Natural killer cell (primary cell): ENCODE measurements at regions not wholly inside any gene's neighbourhood (a gene's known extent, or its start where the extent isn't known, plus 50 kb on each side); places are given as distances from the start of the nearest gene placed in this dataset.

Experiments used
- ATAC-seq, 3 donors: fragments of 150-1000 bp in 2 of 3; fragments of 200-7000 bp in 1 of 3; cut with Tn5 transposase; 1 replicate in 1 of 3; 2 replicates in 2 of 3; pipeline ENCODE4 v1.10.0; 2021; ENCODE audit warnings: mild to moderate bottlenecking in 2 of 3, moderate library complexity in 2 of 3
- DNase-seq, 2 donors: peaks; one replicate each; pipeline versions ENCODE4 v3.0.0 to v3.0.0-alpha.2; 2013 to 2021; ENCODE audit warnings: mixed read lengths in 1 of 2
- H3K27ac ChIP-seq: one replicate; pipeline ENCODE4 v1.5.1; 2013; ENCODE audit warnings: mild to moderate bottlenecking, low read length
- H3K27me3 ChIP-seq: one replicate; pipeline ENCODE4 v1.6.1; 2013; ENCODE audit warnings: low read length; ENCODE audit not compliant: control insufficient read depth, insufficient read depth
- H3K36me3 ChIP-seq: one replicate; pipeline ENCODE4 v1.6.1; 2013; ENCODE audit warnings: low read length; ENCODE audit not compliant: control insufficient read depth, insufficient read depth
- H3K4me1 ChIP-seq: one replicate; pipeline ENCODE4 v1.6.1; 2013; ENCODE audit warnings: low read length; ENCODE audit not compliant: control insufficient read depth, insufficient read depth
- H3K4me3 ChIP-seq: one replicate; pipeline ENCODE4 v1.5.1; 2013; ENCODE audit warnings: low read length
- H3K9me3 ChIP-seq: one replicate; pipeline ENCODE4 v1.6.1; 2013; ENCODE audit warnings: low read length; ENCODE audit not compliant: control insufficient read depth, insufficient read depth
- H3K27ac Mint-ChIP-seq, 2 donors: one replicate each; pipeline ENCODE4 v1.8.0; 2022; ENCODE audit warnings: mild to moderate bottlenecking in 2 of 2, mixed read lengths in 2 of 2, moderate library complexity in 1 of 2
- H3K27me3 Mint-ChIP-seq, 2 donors: one replicate each; pipeline ENCODE4 v1.8.0; 2022; ENCODE audit warnings: low read depth in 2 of 2, mixed read lengths in 2 of 2
- H3K36me3 Mint-ChIP-seq: one replicate; pipeline ENCODE4 v1.8.0; 2022; ENCODE audit warnings: mixed read lengths
- H3K4me1 Mint-ChIP-seq, 2 donors: one replicate each; pipeline ENCODE4 v1.8.0; 2022; ENCODE audit warnings: mixed read lengths in 2 of 2
- H3K4me3 Mint-ChIP-seq: one replicate; pipeline ENCODE4 v1.8.0; 2022; ENCODE audit warnings: mild to moderate bottlenecking, moderate library complexity, mixed read lengths
- H3K9me3 Mint-ChIP-seq, 2 donors: one replicate each; pipeline ENCODE4 v1.8.0; 2022; ENCODE audit warnings: mixed read lengths in 2 of 2
- WGBS: methylation state at CpG from one replicate; pipeline ENCODE4 v1.1.7; 2013; ENCODE audit warnings: missing lambda C conversion rate; ENCODE audit not compliant: insufficient coverage; 5-methylcytosine and 5-hydroxymethylcytosine counted together
- intact Hi-C: fragments of 100-400 bp; cut with micrococcal nuclease; formaldehyde crosslinking; loops from one replicate; pipeline ENCODE4 v1.14.2; 2022
- TF ChIP-seq, protein P1 (sequence below): fragments of 200-600 bp; IDR thresholded peaks from one replicate; pipeline ENCODE4 v1.8.0; 2022; ENCODE audit warnings: antibody characterized with exemption

DNA sequence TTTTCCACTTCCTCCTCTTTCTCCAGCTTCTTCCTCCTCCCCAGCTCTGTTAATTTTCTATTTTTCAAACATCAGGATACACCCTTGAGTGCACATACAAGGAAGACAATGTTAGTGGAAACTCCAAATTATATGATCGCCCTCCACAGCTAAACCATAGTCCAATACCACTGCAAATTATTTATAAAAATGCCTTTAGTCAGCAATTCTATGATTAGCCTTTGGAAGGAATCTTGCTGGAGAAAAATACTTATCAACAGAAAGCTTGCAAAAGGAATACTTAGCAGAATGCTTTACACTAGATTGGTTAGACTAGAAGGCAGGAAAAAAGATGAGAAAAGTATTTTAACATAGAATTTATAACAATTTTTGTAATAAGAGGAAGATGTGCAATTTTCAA is 178.9 kb downstream of the FAM124B start:
- H3K27me3 Mint-ChIP-seq: peaks cover 21 to 36% of the 10 kb centered on the region in 2 donors
- Histone ChIP-seq H3K27me3 (no peaks in the 10 kb centered on the region), H3K36me3 (no peaks in the 10 kb centered on the region), H3K4me3 (no peak overlapping the region), H3K9me3 (no peaks in the 10 kb centered on the region), H3K4me1 (no peaks in the 10 kb centered on the region), H3K27ac (no peak overlapping the region)
- no peaks in the 10 kb centered on the region for H3K4me1 Mint-ChIP-seq
- H3K27ac Mint-ChIP-seq: no peak overlapping the region
- ATAC-seq: no peak
- no peaks in the 10 kb centered on the region for H3K36me3 Mint-ChIP-seq
- H3K4me3 Mint-ChIP-seq: no peak overlapping the region
- DNase-seq: no peak
- no CpG with 5 or more reads among the region's 1 CpG for WGBS
- no peaks in the 10 kb centered on the region for H3K9me3 Mint-ChIP-seq
- TF ChIP-seq, protein P1, sequence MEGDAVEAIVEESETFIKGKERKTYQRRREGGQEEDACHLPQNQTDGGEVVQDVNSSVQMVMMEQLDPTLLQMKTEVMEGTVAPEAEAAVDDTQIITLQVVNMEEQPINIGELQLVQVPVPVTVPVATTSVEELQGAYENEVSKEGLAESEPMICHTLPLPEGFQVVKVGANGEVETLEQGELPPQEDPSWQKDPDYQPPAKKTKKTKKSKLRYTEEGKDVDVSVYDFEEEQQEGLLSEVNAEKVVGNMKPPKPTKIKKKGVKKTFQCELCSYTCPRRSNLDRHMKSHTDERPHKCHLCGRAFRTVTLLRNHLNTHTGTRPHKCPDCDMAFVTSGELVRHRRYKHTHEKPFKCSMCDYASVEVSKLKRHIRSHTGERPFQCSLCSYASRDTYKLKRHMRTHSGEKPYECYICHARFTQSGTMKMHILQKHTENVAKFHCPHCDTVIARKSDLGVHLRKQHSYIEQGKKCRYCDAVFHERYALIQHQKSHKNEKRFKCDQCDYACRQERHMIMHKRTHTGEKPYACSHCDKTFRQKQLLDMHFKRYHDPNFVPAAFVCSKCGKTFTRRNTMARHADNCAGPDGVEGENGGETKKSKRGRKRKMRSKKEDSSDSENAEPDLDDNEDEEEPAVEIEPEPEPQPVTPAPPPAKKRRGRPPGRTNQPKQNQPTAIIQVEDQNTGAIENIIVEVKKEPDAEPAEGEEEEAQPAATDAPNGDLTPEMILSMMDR: no peak
- intact Hi-C loops: no loop called here

DNA sequence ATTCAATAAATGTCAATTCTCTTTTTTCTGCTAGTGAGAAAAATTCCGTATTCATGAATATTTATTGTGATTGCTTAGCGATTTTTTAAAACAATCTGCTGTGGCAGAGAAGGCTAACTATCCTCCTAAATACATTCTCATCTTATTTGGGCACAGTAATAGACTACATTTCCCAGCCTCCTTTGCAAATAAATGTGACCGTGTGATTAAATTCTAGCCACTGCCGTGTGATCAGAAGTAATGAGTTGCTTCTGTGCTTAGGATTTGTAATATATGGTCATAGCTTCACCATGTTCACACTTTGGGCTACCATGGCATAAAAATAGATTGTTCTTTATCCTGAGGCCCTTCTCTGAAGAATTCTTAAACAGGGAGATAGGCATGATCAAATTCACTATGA is 179.6 kb downstream of the FAM124B start:
- Mint-ChIP-seq H3K27ac (no peak overlapping the region), H3K4me1 (no peaks in the 10 kb centered on the region), H3K27me3 (peaks cover 23 to 36% of the 10 kb centered on the region in 2 donors), H3K36me3 (no peaks in the 10 kb centered on the region), H3K9me3 (no peaks in the 10 kb centered on the region), H3K4me3 (no peak overlapping the region)
- no peak for DNase-seq
- no peak for ATAC-seq
- Histone ChIP-seq H3K4me1 (no peaks in the 10 kb centered on the region), H3K4me3 (no peak overlapping the region), H3K27me3 (no peaks in the 10 kb centered on the region), H3K9me3 (no peaks in the 10 kb centered on the region), H3K36me3 (no peaks in the 10 kb centered on the region), H3K27ac (no peak overlapping the region)
- 70% methylated on average over 2 of the region's 4 CpGs for WGBS
- intact Hi-C loops: no loop called here
- TF ChIP-seq, protein P1: no peak

DNA sequence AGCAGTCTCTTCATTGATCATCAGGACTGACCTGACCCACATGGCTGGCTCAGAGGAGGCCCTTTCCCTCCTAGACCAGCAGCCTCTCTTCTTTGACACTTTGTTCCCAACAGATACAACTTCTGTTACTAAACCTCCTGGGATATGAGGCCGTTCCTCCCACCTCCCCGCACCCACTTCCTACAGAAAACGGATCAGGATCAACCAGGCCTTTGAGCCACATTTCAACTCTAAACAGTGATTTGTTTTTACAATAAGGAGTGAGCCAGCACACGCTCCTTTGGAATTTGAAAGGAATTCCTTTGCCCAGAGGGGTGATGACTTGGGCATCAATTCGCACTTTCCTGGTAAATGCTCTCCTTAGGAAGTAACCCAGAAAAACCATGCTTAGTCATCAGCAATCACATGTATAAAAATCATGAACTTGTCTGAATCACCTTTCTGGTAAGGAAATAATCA is 180.4 kb downstream of the FAM124B start:
- no peak for DNase-seq
- WGBS: 84% methylated on average over 5 of the region's 5 CpGs

More for the DNA sequence above, 180.4 kb downstream of the FAM124B start:
- Mint-ChIP-seq H3K4me1 (no peaks in the 10 kb centered on the region), H3K9me3 (no peaks in the 10 kb centered on the region), H3K36me3 (no peaks in the 10 kb centered on the region), H3K27ac (no peak overlapping the region), H3K27me3 (peaks cover 20 to 36% of the 10 kb centered on the region in 2 donors), H3K4me3 (no peak overlapping the region)
- H3K4me3 ChIP-seq: no peak overlapping the region
- no peak for ATAC-seq
- intact Hi-C loops: no loop called here
- TF ChIP-seq, protein P1: no peak
- no peaks in the 10 kb centered on the region for H3K4me1 ChIP-seq
- no peaks in the 10 kb centered on the region for H3K27me3 ChIP-seq
- no peaks in the 10 kb centered on the region for H3K36me3 ChIP-seq
- H3K9me3 ChIP-seq: no peaks in the 10 kb centered on the region
- H3K27ac ChIP-seq: no peak overlapping the region
